Activated CD4-positive, alpha-beta memory T cell treated with anti-CD3 and anti-CD28 coated beads for 36 hours (primary cell): ENCODE measurements at regions not wholly inside any gene's neighbourhood (a gene's known extent, or its start where the extent isn't known, plus 50 kb on each side); places are given as distances from the start of the nearest gene placed in this dataset.
"Not testable (repeated sequence)": the region's sequence is repeated elsewhere in the genome, so short reads cannot be mapped to it uniquely, and the experiment has no call there.

Source experiments
- CTCF ChIA-PET: fragments of 350-600 bp; sonication (Branson Sonifier 250); formaldehyde crosslinking; loops from one replicate; lab custom pipeline; 2021; ENCODE audit warnings: antibody characterized with exemption, inconsistent platforms; lab: Charles Lee
- POLR2A ChIA-PET: fragments of 350-600 bp; sonication (Branson Sonifier 250); formaldehyde crosslinking; loops from one replicate; lab custom pipeline; 2021; ENCODE audit warnings: antibody characterized with exemption; lab: Charles Lee
- DNase-seq: peaks from one replicate; pipeline ENCODE4 v3.0.0-alpha.2; 2020
- H3K27ac Mint-ChIP-seq: one replicate; pipeline ENCODE4 v1.8.0; 2021; ENCODE audit warnings: mixed read lengths
- H3K27me3 Mint-ChIP-seq: one replicate; pipeline ENCODE4 v1.8.0; 2021; ENCODE audit warnings: mixed read lengths
- H3K36me3 Mint-ChIP-seq: one replicate; pipeline ENCODE4 v1.8.0; 2021; ENCODE audit warnings: mixed read lengths
- H3K4me1 Mint-ChIP-seq: one replicate; pipeline ENCODE4 v1.8.0; 2021; ENCODE audit warnings: low read depth, mixed read lengths
- H3K4me3 Mint-ChIP-seq: one replicate; pipeline ENCODE4 v1.8.0; 2021; ENCODE audit warnings: mild to moderate bottlenecking, mixed read lengths
- H3K9me3 Mint-ChIP-seq: one replicate; pipeline ENCODE4 v1.8.0; 2021; ENCODE audit warnings: mixed read lengths
- intact Hi-C: fragments of 100-400 bp; cut with micrococcal nuclease; formaldehyde crosslinking; loops from one replicate; pipeline ENCODE4 v1.15.1; 2023

DNA sequence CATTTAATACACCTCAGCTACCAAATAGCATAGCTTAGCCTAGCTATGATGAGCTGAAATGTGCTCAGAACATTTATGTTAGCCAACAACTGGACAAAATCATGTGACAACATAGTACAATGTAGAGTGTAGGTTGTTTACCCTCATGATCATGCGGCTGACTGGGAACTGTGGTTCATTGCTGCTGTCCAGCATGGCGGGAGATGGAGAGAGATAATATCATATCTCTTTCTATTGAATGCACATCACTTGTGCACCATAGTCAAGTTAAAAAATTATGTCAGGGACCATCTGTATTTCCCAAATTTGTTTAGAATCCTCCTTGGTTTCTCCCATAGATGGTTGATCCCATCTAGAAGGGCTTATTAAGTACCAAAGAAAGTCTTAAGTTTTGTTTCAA lies 151.1 kb upstream of the ELL2 start:
- Mint-ChIP-seq H3K4me3 (no peak overlapping the region), H3K27ac (no peak overlapping the region), H3K27me3 (peaks cover 3% of the 10 kb centered on the region), H3K36me3 (no peaks in the 10 kb centered on the region), H3K4me1 (peaks cover 41% of the 10 kb centered on the region), H3K9me3 (no peaks in the 10 kb centered on the region)
- intact Hi-C loops: loop anchor here (1.0 to 10.0 kb wide), 3 partner anchors 33 to 518 kb away; no protein-coding TSS in a partner anchor
- ChIA-PET POLR2A (no interaction called here), CTCF (no interaction called here)
- DNase-seq: no peak

GRCh38 chr5:96112123-96112670 lies 150.5 kb upstream of the ELL2 start:
- Mint-ChIP-seq H3K4me1 (peaks cover 41% of the 10 kb centered on the region), H3K27ac (no peak overlapping the region), H3K4me3 (no peak overlapping the region), H3K27me3 (peaks cover 3% of the 10 kb centered on the region), H3K9me3 (no peaks in the 10 kb centered on the region), H3K36me3 (no peaks in the 10 kb centered on the region)
- DNase-seq: no peak
- POLR2A ChIA-PET: interaction anchor here (0.8 kb wide), 1 partner anchor 151 kb away, joined by 3 read pairs; the partner anchor contains the start of gene ELL2
- intact Hi-C loops: loop anchor here (10.0 kb wide), 1 partner anchor 517 kb away; no protein-coding TSS in a partner anchor
- CTCF ChIA-PET: interaction anchor here (0.7 kb wide), 1 partner anchor 148 kb away, joined by 3 read pairs; no protein-coding TSS in a partner anchor

DNA sequence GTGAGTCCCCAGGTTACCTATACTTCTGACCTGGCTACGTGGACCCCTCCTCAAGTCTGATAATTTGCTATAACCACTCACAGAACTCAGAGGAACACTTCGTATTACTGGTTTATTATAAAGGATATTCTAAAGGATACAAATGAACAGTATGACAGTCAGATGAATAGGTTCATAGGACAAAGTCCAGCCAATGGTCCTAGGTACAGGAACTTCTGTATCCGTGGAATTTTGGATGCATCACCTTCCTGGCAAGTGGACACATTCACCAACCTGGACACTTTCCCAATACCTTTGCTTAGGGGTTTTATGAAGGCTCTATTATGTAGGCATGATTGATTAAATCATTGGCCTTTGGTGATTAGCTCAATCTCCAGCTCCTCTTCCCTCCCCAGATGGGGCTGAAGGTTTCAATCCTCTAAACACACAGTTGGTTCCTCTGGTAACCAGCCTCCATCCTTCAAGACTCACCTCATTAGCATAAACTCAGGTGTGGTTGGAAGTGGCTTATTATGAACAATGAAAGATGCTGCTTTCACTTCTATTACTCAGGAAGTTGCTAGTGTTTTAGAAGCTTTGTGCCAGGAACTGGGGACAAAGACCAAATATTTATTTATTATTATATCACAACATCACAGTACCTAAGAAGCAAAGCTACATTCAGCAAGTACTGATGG lies 149.6 kb upstream of the ELL2 start:
- Mint-ChIP-seq H3K27me3 (peaks cover 3% of the 10 kb centered on the region), H3K9me3 (no peaks in the 10 kb centered on the region), H3K4me3 (no peak overlapping the region), H3K4me1 (peaks cover 41% of the 10 kb centered on the region), H3K36me3 (no peaks in the 10 kb centered on the region), H3K27ac (no peak overlapping the region)
- ChIA-PET CTCF (no interaction called here), POLR2A (interaction anchor here (0.8 kb wide), 1 partner anchor 150 kb away, joined by 3 read pairs; the partner anchor contains the start of gene ELL2)
- DNase-seq: peak; percentile 11
- intact Hi-C loops: loop anchor here (10.0 kb wide), 1 partner anchor 516 kb away; no protein-coding TSS in a partner anchor

DNA sequence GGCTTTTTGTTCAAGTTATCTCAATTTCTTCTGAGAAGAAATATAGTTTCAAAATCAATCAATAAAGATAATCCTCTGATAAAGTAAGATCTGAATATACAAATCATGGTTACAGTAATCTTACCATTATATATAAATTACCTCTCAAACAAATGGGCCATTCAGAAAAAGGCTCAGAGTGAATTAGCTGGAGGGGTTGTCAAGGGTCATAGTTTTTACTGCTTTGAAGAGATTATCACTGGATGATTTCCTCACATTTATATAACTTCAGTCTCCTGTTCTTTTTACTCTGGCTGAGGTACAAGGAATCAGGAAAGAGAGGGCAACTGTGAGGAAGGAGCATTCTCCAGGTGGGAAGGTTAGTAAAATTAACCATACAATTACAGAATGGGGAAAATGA lies 148.6 kb upstream of the ELL2 start:
- no peak for DNase-seq
- ChIA-PET POLR2A (no interaction called here), CTCF (no interaction called here)
- peak overlapping the region; percentile 66 for H3K27ac Mint-ChIP-seq
- peaks cover 4% of the 10 kb centered on the region for H3K9me3 Mint-ChIP-seq
- H3K4me1 Mint-ChIP-seq: peaks cover 37% of the 10 kb centered on the region
- H3K27me3 Mint-ChIP-seq: peaks cover 3% of the 10 kb centered on the region
- intact Hi-C loops: loop anchor here (10.0 kb wide), 1 partner anchor 515 kb away; no protein-coding TSS in a partner anchor
- H3K36me3 Mint-ChIP-seq: no peaks in the 10 kb centered on the region
- no peak overlapping the region for H3K4me3 Mint-ChIP-seq

- POLR2A ChIA-PET, CTCF ChIA-PET, intact Hi-C loops, H3K9me3 Mint-ChIP-seq, H3K27me3 Mint-ChIP-seq, H3K4me3 Mint-ChIP-seq, H3K27ac Mint-ChIP-seq, H3K36me3 Mint-ChIP-seq, DNase-seq: not testable (repeated sequence)
- H3K4me1 Mint-ChIP-seq: peaks cover 20% of the 10 kb centered on the region
These were observed 147.0 kb upstream of the ELL2 start for GRCh38 chr5:96108629-96109028.

DNA sequence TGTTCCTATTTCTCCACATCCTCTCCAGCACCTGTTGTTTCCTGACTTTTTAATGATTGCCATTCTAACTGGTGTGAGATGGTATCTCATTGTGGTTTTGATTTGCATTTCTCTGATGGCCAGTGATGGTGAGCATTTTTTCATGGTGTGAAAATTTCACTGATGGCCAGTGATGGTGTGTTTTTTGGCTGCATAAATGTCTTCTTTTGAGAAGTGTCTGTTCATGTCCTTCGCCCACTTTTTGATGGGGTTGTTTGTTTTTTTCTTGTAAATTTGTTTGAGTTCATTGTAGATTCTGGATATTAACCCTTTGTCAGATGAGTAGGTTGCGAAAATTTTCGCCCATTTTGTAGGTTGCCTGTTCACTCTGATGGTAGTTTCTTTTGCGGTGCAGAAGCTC lies 142.2 kb upstream of the ELL2 start:
- intact Hi-C loops, H3K36me3 Mint-ChIP-seq, H3K4me3 Mint-ChIP-seq, H3K4me1 Mint-ChIP-seq, H3K9me3 Mint-ChIP-seq, DNase-seq, POLR2A ChIA-PET, CTCF ChIA-PET, H3K27ac Mint-ChIP-seq, H3K27me3 Mint-ChIP-seq: not testable (repeated sequence)

DNA sequence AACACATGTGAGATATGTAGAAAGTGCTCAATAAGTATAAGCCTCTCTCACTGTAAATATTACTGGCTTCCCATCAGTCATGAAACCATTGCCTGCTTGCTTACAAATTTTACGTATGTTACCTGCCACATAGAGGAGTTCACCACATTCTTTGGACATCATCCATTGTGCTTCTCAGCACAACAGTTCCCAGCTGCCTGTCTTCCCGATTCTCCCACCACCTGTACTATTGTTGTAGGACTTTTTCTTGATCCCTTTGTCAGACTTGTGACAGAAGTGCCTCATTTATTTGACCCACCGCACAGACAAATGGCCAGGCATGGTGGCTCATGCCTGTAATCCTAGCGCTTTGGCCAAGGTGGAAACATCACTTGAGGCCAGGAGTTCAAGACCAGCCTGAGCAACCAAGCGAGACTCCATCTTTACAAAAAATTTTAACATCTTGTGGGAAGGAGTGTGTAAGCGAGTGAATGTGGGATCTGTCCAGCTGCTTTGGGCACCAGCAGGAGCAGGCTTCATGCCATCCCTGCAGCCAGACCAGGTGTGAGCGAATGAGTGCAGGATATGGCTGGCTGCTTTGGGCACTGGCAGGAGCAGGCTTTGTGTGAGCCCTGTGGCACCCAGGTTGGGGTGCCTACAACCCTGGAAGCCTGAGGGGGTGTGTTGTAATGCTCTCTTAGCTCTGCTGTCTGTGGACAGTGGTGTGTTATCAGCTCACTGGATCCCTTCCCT lies 139.9 kb upstream of the ELL2 start:
- no peak overlapping the region for H3K27ac Mint-ChIP-seq
- CTCF ChIA-PET: no interaction called here
- POLR2A ChIA-PET: no interaction called here

DNA sequence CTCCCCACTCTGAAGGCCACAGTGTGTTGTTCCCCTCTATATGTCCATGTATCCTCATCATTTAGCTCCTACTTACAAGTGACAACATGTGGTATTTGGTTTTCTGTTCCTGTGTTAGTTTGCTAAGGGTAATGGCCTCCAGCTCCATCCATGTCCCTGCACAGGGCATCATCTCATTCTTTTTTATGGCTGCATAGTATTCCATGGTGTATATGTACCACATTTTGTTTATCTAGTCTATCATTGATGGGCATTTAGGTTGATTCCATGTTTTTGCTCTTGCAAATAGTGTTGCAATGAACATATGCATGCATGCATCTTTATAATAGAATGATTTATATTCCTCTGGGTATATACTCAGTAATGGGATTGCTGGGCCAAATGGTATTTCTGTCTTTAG lies 135.8 kb upstream of the ELL2 start:
- H3K9me3 Mint-ChIP-seq, intact Hi-C loops, DNase-seq, POLR2A ChIA-PET, H3K4me3 Mint-ChIP-seq, CTCF ChIA-PET, H3K4me1 Mint-ChIP-seq, H3K27me3 Mint-ChIP-seq, H3K27ac Mint-ChIP-seq, H3K36me3 Mint-ChIP-seq: not testable (repeated sequence)

More for the DNA sequence above, 139.9 kb upstream of the ELL2 start:
- no peak for DNase-seq
- H3K4me1 Mint-ChIP-seq: no peaks in the 10 kb centered on the region
- H3K27me3 Mint-ChIP-seq: no peaks in the 10 kb centered on the region
- H3K4me3 Mint-ChIP-seq: no peak overlapping the region
- no peaks in the 10 kb centered on the region for H3K36me3 Mint-ChIP-seq
- H3K9me3 Mint-ChIP-seq: peaks cover 8% of the 10 kb centered on the region
- intact Hi-C loops: no loop called here

DNA sequence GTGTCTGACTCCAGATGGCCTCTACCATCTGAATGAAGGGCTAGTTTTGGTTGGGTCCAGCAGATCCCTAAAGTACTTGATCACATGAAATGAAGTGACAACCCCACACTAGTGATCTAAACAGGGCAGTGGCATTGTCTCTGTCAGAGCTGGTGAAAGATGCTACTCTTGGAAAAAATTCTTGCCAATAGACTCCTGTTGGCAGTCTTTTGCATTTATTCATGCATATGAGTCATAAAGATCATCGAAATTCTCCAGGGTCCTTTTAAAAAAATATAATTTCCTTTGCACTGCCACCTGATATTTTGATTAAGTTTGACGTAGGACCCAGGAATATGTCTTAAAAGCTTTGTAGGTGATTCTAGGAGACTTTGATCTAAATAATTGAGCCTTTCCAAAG lies 135.1 kb upstream of the ELL2 start:
- Mint-ChIP-seq H3K36me3 (no peaks in the 10 kb centered on the region), H3K9me3 (no peaks in the 10 kb centered on the region), H3K27ac (no peak overlapping the region), H3K27me3 (no peaks in the 10 kb centered on the region), H3K4me3 (no peak overlapping the region), H3K4me1 (no peaks in the 10 kb centered on the region)
- ChIA-PET CTCF (interaction anchor here (1.5 kb wide), 1 partner anchor 316 kb away, joined by 3 read pairs; no protein-coding TSS in a partner anchor), POLR2A (no interaction called here)
- no peak for DNase-seq
- intact Hi-C loops: no loop called here

DNA sequence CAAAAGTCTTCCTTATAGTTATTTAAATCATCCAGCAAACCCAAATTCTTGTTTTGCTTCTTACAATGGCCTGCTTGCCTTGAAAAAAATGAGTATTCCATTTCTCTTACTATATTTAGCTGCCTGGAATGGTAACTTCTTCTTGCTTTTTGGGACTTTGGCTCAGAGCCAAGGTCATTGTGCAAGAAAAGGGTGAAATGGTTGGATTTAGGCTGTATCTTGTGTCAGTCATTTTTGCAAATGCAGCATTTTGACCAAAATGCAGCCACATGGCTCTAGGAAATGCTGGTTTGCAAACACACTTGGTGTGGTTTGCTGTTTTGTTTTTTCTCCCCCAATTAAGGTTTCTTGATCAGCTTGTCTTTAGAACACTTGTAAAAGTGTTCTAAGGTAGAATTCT lies 133.3 kb upstream of the ELL2 start:
- Mint-ChIP-seq H3K4me1 (no peaks in the 10 kb centered on the region), H3K4me3 (no peak overlapping the region), H3K36me3 (no peaks in the 10 kb centered on the region), H3K9me3 (no peaks in the 10 kb centered on the region), H3K27me3 (no peaks in the 10 kb centered on the region), H3K27ac (no peak overlapping the region)
- CTCF ChIA-PET: no interaction called here
- POLR2A ChIA-PET: no interaction called here
- DNase-seq: no peak
- intact Hi-C loops: no loop called here

DNA sequence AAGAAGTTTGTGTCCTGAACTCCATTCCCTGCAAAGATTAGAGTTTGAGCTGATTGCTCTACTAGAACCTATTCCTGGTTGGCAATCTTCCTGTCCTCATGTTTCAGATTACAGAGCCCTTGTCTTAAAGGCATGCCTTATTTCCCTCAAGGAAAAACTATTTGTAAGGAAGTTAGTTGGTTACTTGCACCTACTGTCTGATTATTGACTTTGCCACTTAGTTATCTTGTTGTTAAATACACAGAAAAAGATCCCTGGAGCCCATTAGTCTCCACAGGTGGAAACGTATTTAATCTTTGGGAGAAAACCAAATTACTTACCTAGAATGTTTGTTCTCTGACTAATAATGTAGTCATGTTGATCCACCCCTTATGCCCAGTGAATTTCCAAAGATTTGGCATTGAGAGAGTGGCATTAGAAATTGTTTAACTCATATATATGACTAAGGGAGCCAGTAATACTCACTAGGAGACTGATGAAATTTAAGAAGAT lies 132.3 kb upstream of the ELL2 start:
- ChIA-PET POLR2A (no interaction called here), CTCF (no interaction called here)
- H3K4me3 Mint-ChIP-seq: no peak overlapping the region
- H3K4me1 Mint-ChIP-seq: no peaks in the 10 kb centered on the region
- intact Hi-C loops: no loop called here
- no peak for DNase-seq
- no peaks in the 10 kb centered on the region for H3K36me3 Mint-ChIP-seq
- H3K27me3 Mint-ChIP-seq: no peaks in the 10 kb centered on the region
- no peak overlapping the region for H3K27ac Mint-ChIP-seq
- H3K9me3 Mint-ChIP-seq: no peaks in the 10 kb centered on the region

DNA sequence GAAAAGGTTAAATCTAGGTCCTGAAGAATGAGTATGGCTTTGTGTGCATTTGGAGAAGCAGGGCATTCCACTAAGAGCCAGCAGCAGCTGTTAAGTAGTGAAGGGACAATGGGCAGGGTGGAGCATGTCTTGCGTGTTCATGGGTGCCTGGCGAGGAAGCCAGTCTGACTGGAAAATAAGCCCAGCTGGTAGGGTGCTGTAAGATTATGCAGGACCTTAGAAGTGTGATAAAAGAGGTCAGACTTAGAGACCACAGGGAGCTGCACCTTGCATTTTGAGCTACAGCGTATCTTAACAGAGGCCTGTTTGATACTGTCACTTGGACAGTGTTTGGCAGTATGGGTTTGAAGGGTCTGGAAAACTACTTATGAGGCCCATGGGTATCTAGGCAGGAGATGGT lies 131.7 kb upstream of the ELL2 start:
- H3K36me3 Mint-ChIP-seq: no peaks in the 10 kb centered on the region
- H3K9me3 Mint-ChIP-seq: no peaks in the 10 kb centered on the region
- H3K4me3 Mint-ChIP-seq: no peak overlapping the region
- H3K4me1 Mint-ChIP-seq: no peaks in the 10 kb centered on the region
- DNase-seq: no peak
- POLR2A ChIA-PET: no interaction called here
- intact Hi-C loops: no loop called here
- CTCF ChIA-PET: no interaction called here
- H3K27ac Mint-ChIP-seq: no peak overlapping the region
- H3K27me3 Mint-ChIP-seq: no peaks in the 10 kb centered on the region
